Adrenal gland (tissue), 5 donors: ENCODE measurements at regions not wholly inside any gene's neighbourhood (a gene's known extent, or its start where the extent isn't known, plus 50 kb on each side); places are given as distances from the start of the nearest gene placed in this dataset.

Experiments
- CTCF ChIP-seq, 6 experiments: fragments of 450-650 bp in 4 of 6; fragments of 200-600 bp in 2 of 6; sonication (generic) in 1 of 6; IDR thresholded peaks; 1 replicate in 5 of 6; 2 replicates in 1 of 6; pipeline versions ENCODE4 v1.5.1 to v1.8.0; 2016 to 2021; ENCODE audit warnings: antibody characterized with exemption in 6 of 6, mild to moderate bottlenecking in 2 of 6, moderate library complexity in 1 of 6
- POLR2A ChIP-seq, 2 donors: fragments of 450-650 bp; IDR thresholded peaks; one replicate each; pipeline ENCODE4 v1.6.1; 2017; ENCODE audit warnings: antibody characterized with exemption in 2 of 2, mild to moderate bottlenecking in 2 of 2, moderate library complexity in 1 of 2
- donor health status: DM: no; HTN: no; CAD: no.

DNA sequence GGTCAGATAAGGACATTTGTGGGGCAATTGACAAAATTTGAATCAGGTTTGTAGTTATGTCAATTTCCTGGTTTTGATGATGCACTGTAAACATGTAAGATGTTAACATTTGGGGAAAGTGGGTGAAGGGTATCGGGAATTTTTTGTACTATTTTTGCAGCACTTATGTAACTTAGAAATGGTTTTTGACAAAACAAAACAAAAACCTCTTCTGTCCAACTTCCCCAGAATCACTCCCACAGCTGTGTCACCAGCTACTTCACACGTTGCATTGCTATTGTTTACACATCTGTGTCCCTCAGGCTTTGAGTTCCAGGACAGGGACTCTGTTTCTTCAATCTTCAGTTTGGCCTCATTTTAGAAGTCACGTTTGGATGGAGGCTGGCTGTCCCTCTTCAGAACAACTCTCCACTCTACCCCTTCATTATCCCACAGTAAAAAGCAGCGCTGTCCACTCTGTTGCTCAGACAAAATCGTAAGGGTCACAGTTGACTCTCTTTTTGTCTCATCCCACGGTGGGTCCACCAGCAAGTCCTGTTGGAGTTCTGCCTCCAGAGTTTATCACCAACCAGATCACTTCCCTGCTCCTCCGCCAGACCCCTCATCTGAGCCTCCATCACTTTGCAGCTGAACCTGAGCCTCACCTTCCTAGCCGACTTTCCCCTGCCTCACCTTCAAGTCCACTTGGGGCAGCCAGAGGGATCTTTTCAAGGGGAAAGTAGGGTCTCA, 63.2 kb downstream of the NENF start:
- no peak for TF ChIP-seq CTCF (IDR thresholded peaks at IDR 0.05)
- no peak for TF ChIP-seq POLR2A (IDR thresholded peaks at IDR 0.05)
